ENCODE measurements at regions not wholly inside any gene's neighbourhood (a gene's known extent, or its start where the extent isn't known, plus 50 kb on each side); places are given as distances from the start of the nearest gene placed in this dataset.

GRCh38 chr16:55081622-55082590 lies 151.2 kb downstream of the IRX5 start:
- Histone ChIP-seq H3K9me2 (replicated peaks; ENCODE audit: control insufficient read depth, low read length) (no peaks in the 10 kb centered on the region), H4K20me1 (ENCODE audit: control insufficient read depth, insufficient read depth, low read depth, low read length) (no peaks in the 10 kb centered on the region), H3K79me2 (ENCODE audit: control insufficient read depth, low read length) (no peaks in the 10 kb centered on the region), H3K27ac (ENCODE audit: low read depth, low read length) (no peak overlapping the region), H3K27me3 (ENCODE audit: control insufficient read depth, low read length) (no peaks in the 10 kb centered on the region), H3K4me3 (ENCODE audit: low read length) (no peak overlapping the region), H3K9me3 (ENCODE audit: control insufficient read depth, insufficient read depth, low read length) (no peaks in the 10 kb centered on the region), H3K36me3 (ENCODE audit: control insufficient read depth, low read length) (no peaks in the 10 kb centered on the region), H3F3A (ENCODE audit: control insufficient read depth, insufficient read depth) (no peaks in the 10 kb centered on the region), H3K4me1 (ENCODE audit: control insufficient read depth, low read length) (no peaks in the 10 kb centered on the region), H3K4me2 (ENCODE audit: low read length) (no peak overlapping the region)
- no peak for TF ChIP-seq EZH2phosphoT487 (IDR thresholded peaks at IDR 0.05; ENCODE audit: borderline replicate concordance, low read length)
- TF ChIP-seq, protein P1, sequence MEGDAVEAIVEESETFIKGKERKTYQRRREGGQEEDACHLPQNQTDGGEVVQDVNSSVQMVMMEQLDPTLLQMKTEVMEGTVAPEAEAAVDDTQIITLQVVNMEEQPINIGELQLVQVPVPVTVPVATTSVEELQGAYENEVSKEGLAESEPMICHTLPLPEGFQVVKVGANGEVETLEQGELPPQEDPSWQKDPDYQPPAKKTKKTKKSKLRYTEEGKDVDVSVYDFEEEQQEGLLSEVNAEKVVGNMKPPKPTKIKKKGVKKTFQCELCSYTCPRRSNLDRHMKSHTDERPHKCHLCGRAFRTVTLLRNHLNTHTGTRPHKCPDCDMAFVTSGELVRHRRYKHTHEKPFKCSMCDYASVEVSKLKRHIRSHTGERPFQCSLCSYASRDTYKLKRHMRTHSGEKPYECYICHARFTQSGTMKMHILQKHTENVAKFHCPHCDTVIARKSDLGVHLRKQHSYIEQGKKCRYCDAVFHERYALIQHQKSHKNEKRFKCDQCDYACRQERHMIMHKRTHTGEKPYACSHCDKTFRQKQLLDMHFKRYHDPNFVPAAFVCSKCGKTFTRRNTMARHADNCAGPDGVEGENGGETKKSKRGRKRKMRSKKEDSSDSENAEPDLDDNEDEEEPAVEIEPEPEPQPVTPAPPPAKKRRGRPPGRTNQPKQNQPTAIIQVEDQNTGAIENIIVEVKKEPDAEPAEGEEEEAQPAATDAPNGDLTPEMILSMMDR (IDR thresholded peaks at IDR 0.05; ENCODE audit: low read depth, low read length, poor library complexity, severe bottlenecking), result no peak

DNA sequence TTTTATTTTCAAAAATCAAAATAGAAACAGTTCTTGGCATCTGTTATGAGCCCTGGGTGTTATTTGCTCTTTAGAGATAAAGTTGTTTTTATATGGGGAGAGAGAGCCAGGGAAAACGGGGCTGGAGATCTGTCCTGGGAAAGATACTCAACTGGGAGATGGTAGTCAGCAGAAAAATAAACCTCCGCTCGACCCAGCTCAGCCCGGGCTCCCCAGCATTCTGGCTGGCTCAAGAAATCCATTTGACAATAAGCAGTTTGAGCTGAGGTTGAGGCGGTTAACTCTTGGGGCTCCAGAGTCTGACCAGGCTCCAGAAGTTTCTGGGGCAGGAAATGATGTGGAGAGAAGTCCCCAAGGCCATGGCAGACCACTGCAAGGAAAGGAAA lies 151.9 kb downstream of the IRX5 start:
- H4K20me1 ChIP-seq (ENCODE audit: control insufficient read depth, insufficient read depth, low read depth, low read length), result no peaks in the 10 kb centered on the region
- H3K4me2 ChIP-seq (ENCODE audit: low read length), result no peak overlapping the region
- no peaks in the 10 kb centered on the region for H3F3A ChIP-seq (ENCODE audit: control insufficient read depth, insufficient read depth)
- H3K4me3 ChIP-seq (ENCODE audit: low read length), result no peak overlapping the region
- no peaks in the 10 kb centered on the region for H3K9me2 ChIP-seq (replicated peaks; ENCODE audit: control insufficient read depth, low read length)
- H3K9me3 ChIP-seq (ENCODE audit: control insufficient read depth, insufficient read depth, low read length), result no peaks in the 10 kb centered on the region
- H3K4me1 ChIP-seq (ENCODE audit: control insufficient read depth, low read length), result no peaks in the 10 kb centered on the region
- no peaks in the 10 kb centered on the region for H3K79me2 ChIP-seq (ENCODE audit: control insufficient read depth, low read length)
- H3K27ac ChIP-seq (ENCODE audit: low read depth, low read length), result no peak overlapping the region
- TF ChIP-seq EZH2phosphoT487 (IDR thresholded peaks at IDR 0.05; ENCODE audit: borderline replicate concordance, low read length), result no peak
- TF ChIP-seq, protein P1 (IDR thresholded peaks at IDR 0.05; ENCODE audit: low read depth, low read length, poor library complexity, severe bottlenecking), result no peak
- no peaks in the 10 kb centered on the region for H3K27me3 ChIP-seq (ENCODE audit: control insufficient read depth, low read length)
- H3K36me3 ChIP-seq (ENCODE audit: control insufficient read depth, low read length), result no peaks in the 10 kb centered on the region

- Histone ChIP-seq H3F3A (ENCODE audit: control insufficient read depth, insufficient read depth) (no peaks in the 10 kb centered on the region), H3K4me3 (ENCODE audit: low read length) (no peak overlapping the region), H4K20me1 (ENCODE audit: control insufficient read depth, insufficient read depth, low read depth, low read length) (no peaks in the 10 kb centered on the region), H3K9me2 (replicated peaks; ENCODE audit: control insufficient read depth, low read length) (no peaks in the 10 kb centered on the region), H3K27ac (ENCODE audit: low read depth, low read length) (no peak overlapping the region), H3K27me3 (ENCODE audit: control insufficient read depth, low read length) (no peaks in the 10 kb centered on the region), H3K4me2 (ENCODE audit: low read length) (no peak overlapping the region), H3K9me3 (ENCODE audit: control insufficient read depth, insufficient read depth, low read length) (no peaks in the 10 kb centered on the region), H3K4me1 (ENCODE audit: control insufficient read depth, low read length) (no peaks in the 10 kb centered on the region), H3K36me3 (ENCODE audit: control insufficient read depth, low read length) (no peaks in the 10 kb centered on the region), H3K79me2 (ENCODE audit: control insufficient read depth, low read length) (no peaks in the 10 kb centered on the region)
- TF ChIP-seq EZH2phosphoT487 (IDR thresholded peaks at IDR 0.05; ENCODE audit: borderline replicate concordance, low read length), result no peak
- TF ChIP-seq, protein P1 (IDR thresholded peaks at IDR 0.05; ENCODE audit: low read depth, low read length, poor library complexity, severe bottlenecking), result no peak
These were observed 152.4 kb downstream of the IRX5 start for GRCh38 chr16:55083052-55083451.

Data from DOHH2 (cell line).